ENCODE measurements at regions not wholly inside any gene's neighbourhood (a gene's known extent, or its start where the extent isn't known, plus 50 kb on each side); places are given as distances from the start of the nearest gene placed in this dataset.
"Not testable (repeated sequence)": the region's sequence is repeated elsewhere in the genome, so short reads cannot be mapped to it uniquely, and the experiment has no call there.

DNA sequence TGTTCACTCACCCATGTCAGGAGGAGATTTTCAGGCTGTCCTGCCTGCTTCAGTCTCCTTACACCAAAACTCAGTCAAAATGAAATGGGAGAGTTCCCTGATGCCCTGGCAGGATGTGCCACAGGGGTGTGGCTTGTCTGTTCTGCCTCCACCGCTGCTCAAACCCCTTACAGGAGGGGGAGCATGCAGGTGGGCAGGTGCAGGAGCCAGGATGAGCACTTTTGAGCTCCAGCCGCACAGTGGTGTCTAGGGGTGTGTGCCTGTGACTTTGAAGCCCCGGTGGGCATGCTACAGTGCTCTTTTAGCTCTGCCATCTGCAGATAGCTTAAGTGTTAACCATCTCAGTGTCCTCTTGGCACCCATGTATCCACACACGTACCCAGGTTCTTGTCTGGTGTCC, 71.9 kb upstream of the IPO5 start:
- no peak for DNase-seq

DNA sequence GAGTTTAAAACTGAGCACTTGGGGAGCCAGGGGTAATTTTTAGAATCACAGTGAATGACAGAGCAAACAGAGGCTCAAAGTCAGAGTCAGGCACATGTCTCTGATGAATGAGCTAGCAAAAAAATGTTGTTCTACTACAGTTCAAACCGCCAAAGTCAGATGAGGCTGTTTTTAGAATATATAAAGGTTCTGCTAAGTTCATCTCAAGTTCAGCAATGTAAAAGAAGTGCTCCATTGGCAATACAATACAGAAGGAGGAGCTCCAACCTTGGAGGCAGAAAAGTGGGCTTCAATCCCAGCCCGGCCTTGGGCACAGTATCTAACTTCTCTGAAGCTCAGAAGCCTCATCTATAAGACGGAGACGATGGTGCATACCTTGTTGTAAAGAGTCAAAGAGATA, 70.1 kb upstream of the IPO5 start:
- no peak for DNase-seq

DNA sequence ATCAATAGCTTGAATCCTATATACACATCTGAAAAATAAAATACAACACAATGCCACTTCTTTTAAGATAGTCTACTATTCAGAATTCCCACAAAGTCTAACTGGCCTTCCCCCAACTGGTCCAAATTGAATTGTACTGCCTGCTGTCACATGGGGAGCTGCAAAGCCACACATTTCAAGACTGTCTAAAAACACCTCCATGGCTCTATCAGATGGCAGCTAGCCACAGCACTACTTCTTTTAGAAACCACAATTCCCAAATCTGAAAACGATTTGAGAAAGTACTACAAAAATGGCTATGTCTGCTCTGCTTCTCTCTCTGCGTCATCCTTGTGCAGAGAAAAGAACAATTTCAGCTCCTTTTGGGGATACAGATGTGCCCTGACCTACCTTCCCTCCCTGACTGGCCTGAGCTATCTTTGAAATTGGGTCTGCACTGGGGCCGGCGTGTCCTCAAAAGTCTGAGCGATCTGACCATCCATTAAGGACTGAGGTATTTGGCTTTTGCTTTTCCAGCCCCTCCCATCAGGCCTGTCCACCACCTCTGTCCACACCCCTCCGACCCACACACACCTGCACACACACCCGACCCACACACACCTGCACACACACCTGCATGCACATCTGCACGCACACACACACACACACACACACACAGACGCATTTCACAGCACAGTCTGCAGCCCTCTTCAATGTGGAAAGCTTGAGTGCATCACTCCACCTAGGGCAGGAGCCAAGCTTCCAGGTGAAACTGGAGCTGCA, 68.6 kb upstream of the IPO5 start:
- no peak for DNase-seq

DNA sequence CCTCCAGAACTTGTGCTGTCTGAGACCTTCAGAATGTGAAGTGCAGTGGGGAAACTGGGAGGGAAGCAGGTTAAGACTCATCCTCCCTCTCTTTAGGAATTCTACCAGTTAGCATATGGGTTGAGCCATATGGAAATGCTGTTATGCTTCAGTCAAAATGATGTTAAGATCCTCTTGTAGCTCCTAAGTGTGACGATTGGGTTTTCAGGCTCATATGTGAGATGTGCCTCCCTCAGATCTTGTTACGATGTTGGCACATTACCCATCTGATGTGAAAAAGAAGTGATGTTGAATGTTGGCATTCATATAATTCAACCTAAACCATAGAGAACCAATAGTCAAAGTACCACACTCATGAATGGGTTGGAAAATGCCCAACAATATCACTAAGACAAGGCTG, 67.8 kb upstream of the IPO5 start:
- no peak for DNase-seq

DNA sequence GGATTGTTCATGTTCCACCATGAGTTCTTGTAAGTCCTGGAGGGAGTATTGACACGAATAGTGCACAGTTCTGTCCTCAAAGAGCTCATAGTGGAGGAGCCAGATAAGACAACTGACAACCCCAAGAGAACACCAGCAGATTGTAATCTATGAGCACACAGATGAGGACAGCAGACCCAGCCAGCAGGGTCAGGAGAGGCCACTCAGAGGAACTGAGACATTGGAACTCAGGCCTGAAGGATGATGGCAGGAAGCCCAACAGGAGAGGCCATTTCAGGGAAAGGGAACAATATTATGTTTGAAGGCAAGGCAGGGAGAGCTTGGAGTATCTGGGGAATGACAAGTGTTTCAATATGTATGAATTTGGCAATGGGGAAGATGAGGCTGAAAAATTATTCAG, 63.7 kb upstream of the IPO5 start:
- DNase-seq: no peak

DNA sequence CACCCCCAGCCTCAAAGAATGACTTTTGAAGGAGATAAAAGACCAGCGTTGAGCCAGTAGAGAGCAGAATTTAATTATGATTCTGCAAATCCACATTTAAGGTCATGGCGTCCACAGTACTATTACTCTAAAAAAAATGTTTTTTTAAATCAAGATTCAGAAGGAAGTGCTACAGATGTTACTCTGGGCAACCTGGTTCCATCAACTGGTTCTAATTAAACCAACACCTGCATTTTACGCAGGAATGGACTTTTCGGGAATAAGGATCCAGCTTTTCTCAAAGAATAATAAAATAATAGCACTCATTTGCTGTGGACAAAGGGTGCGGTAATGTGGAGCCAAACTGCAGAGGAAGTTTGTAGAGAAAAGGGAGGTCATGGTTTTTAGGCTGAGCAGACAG, 62.9 kb upstream of the IPO5 start:
- DNase-seq: no peak

DNA sequence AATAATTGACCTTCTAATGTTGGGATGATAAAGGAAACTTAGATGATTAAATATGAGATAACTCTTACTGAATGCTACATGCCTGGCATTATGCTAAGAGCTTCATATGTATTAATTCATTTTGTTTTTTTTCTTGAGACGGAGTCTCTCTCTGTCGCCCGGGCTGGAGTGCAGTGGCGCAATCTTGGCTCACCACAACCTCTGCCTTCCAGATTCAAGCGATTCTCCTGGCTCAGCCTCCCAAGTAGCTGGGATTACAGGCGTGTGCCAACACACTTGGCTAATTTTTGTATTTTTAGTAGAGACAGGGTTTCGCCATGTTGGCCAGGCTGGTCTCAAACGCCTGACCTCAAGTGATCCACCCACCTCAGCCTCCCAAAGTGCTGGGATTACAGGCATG, 61.5 kb upstream of the IPO5 start:
- DNase-seq: not testable (repeated sequence)

DNA sequence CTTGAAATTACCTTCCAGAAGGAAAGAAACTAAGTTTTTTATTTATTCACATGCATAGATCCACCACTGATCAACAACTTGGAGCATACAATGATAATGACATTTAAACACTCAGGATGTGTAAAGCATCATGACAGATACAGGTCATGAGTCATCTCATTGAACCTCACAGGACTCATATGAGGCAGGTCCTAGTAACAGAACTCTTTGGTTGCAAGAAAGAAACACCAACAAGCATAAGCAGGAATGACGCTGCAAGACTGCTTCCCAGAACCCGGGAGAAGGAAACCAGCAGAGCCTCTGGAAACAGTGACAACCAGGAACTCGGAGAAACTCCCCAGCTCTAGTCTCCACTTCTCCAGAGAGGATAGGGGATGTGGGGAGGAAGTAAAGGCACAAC, 60.8 kb upstream of the IPO5 start:
- no peak for DNase-seq

DNA sequence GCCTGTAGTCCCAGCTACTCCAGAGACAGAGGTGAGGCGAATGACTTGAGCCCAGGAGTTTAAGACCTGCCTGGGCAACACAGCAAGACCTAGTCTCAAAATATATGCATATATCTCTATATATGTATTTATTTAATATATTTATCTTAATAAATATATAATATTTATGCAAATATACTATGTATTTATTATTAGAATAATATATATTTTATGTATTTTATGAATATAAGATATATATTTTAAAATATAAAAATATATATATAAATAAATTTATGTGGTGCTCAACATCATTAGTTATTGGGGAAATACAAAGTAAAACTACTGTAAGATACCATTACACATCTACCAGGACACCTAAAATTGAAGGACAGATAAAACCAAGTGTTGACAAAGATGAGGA, 58.1 kb upstream of the IPO5 start:
- no peak for DNase-seq

DNA sequence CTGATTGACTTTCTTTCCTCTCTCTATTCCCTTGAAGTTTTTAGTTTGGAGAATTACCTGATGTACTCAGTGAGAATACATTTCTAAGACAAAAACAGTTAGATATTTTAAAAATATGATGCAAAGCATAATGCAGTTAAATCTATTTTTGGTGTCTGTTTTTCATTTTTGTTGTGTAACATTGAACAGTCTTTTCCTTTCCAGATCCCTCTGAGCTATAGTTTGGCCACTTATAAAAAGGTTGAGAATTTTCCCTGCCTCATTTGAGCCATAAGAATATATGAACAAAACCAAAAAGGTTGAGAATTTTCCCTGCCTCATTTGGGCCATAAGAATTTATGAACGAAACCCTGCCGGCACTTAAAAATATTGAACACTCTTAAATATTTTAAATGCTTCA, 57.0 kb upstream of the IPO5 start:
- no peak for DNase-seq

DNA sequence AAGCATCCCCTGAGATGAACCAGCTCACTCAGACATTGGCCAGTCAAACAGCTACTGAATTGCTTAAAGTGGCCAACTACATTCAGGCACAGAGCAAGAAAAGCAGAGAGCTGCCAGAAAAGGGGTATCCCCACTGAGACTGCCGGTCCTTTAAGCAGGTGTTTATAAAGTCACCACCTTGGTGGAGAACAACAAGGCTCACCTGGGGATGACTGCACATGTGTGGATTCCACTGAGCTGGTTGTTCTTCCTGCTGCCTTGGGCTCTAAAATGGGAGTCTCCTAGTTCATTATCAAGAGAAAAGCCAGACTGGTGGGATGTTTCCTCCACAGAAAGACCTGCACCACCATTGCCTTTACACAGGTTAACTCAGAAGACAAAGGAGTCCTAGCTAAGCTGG, 51.8 kb upstream of the IPO5 start:
- no peak for DNase-seq

All from activated CD4-positive, alpha-beta T cell treated with anti-CD3 and anti-CD28 coated beads for 48 hours (primary cell).